PC-9 (cell line): ENCODE measurements at regions not wholly inside any gene's neighbourhood (a gene's known extent, or its start where the extent isn't known, plus 50 kb on each side); places are given as distances from the start of the nearest gene placed in this dataset.
"Not testable (repeated sequence)": the region's sequence is repeated elsewhere in the genome, so short reads cannot be mapped to it uniquely, and the experiment has no call there.

ENCODE experiments used
- BruUV-seq: library from RNA; stranded (reverse); fragments of 400-500 nt; replicated peaks from 2 replicates; lab custom pipeline; 2021; lab: Mats Ljungman, UMichigan
- CTCF ChIA-PET: fragments of 300-600 bp; sonication (Branson Sonifier 250); formaldehyde crosslinking; loops from one replicate; lab custom pipeline; 2022; ENCODE audit warnings: antibody characterized with exemption; lab: Charles Lee
- POLR2A ChIA-PET: fragments of 300-600 bp; sonication (Branson Sonifier 250); formaldehyde crosslinking; loops from one replicate; lab custom pipeline; 2022; ENCODE audit warnings: antibody characterized with exemption; ENCODE audit not compliant: unreplicated experiment; lab: Charles Lee
- DNase-seq, 2 experiments: peaks; one replicate each; pipeline versions ENCODE4 v3.0.0 to v3.0.0-alpha.2; 2015 to 2022; ENCODE audit warnings: mixed read lengths in 1 of 2
- H2AFZ ChIP-seq: fragments of 200-600 bp; sonication (generic); 2 replicates; pipeline ENCODE4 v1.8.1; 2017; ENCODE audit warnings: antibody characterized with exemption
- H3F3A ChIP-seq: fragments of 200-600 bp; sonication (generic); 2 replicates; pipeline ENCODE4 v1.8.1; 2017; ENCODE audit warnings: antibody characterized with exemption, mild to moderate bottlenecking, low read depth; ENCODE audit not compliant: insufficient read depth
- H3K27ac ChIP-seq: fragments of 200-600 bp; sonication (generic); 2 replicates; pipeline ENCODE4 v1.6.1; 2016; ENCODE audit warnings: mixed run types
- H3K27me3 ChIP-seq: fragments of 200-600 bp; sonication (generic); 2 replicates; pipeline ENCODE4 v1.6.1; 2016; ENCODE audit warnings: low read depth, mixed run types; ENCODE audit not compliant: insufficient read depth
- H3K36me3 ChIP-seq: fragments of 200-600 bp; sonication (generic); 2 replicates; pipeline ENCODE4 v1.6.1; 2016; ENCODE audit warnings: low read depth, mixed run types
- H3K4me1 ChIP-seq: fragments of 200-600 bp; sonication (generic); replicated peaks from 2 replicates; pipeline ENCODE4 v1.6.1; 2016; ENCODE audit warnings: mixed run types; ENCODE audit not compliant: insufficient read depth
- H3K4me2 ChIP-seq: fragments of 200-600 bp; sonication (generic); 2 replicates; pipeline ENCODE4 v1.6.1; 2017; ENCODE audit warnings: mixed run types
- H3K4me3 ChIP-seq: fragments of 200-600 bp; sonication (generic); 2 replicates; pipeline ENCODE4 v1.6.1; 2016; ENCODE audit warnings: mixed run types
- H3K79me2 ChIP-seq: fragments of 200-600 bp; sonication (generic); 2 replicates; pipeline ENCODE4 v1.6.1; 2017; ENCODE audit warnings: low read depth, mixed run types
- H3K9me2 ChIP-seq: fragments of 200-600 bp; sonication (generic); 2 replicates; pipeline ENCODE4 v1.8.1; 2017; ENCODE audit warnings: mild to moderate bottlenecking; ENCODE audit not compliant: insufficient read depth
- H3K9me3 ChIP-seq: fragments of 200-600 bp; sonication (generic); 2 replicates; pipeline ENCODE4 v1.8.1; 2016; ENCODE audit warnings: low read depth; ENCODE audit not compliant: insufficient read depth
- H4K20me1 ChIP-seq: fragments of 200-600 bp; sonication (generic); 2 replicates; pipeline ENCODE4 v1.8.1; 2017; ENCODE audit not compliant: insufficient read depth
- CTCF ChIP-seq: fragments of 200-600 bp; sonication (generic); conservative IDR thresholded peaks from 2 replicates; pipeline ENCODE4 v1.6.1; 2017; ENCODE audit warnings: mixed run types, antibody characterized with exemption, mild to moderate bottlenecking, moderate library complexity
- EZH2 ChIP-seq: fragments of 200-600 bp; sonication (generic); IDR thresholded peaks from 2 replicates; pipeline ENCODE4 v1.8.0; 2017; ENCODE audit warnings: antibody characterized with exemption, low read depth
- intact Hi-C: fragments of 100-400 bp; cut with micrococcal nuclease; formaldehyde crosslinking; loops from one replicate; pipeline ENCODE4 v1.10.0; 2022; ENCODE audit not compliant: unreplicated experiment

GRCh38 chr18:35856178-35856577 is 116.3 kb upstream of the RMP24 start:
- Histone ChIP-seq H3K79me2 (no peaks in the 10 kb centered on the region), H3K4me2 (no peak overlapping the region), H3K9me2 (no peaks in the 10 kb centered on the region), H3K9me3 (no peaks in the 10 kb centered on the region), H3K27ac (no peak overlapping the region), H3K4me3 (no peak overlapping the region), H3F3A (no peaks in the 10 kb centered on the region), H3K27me3 (peaks cover 12% of the 10 kb centered on the region), H3K36me3 (no peaks in the 10 kb centered on the region), H2AFZ (no peak overlapping the region), H3K4me1 (no peaks in the 10 kb centered on the region), H4K20me1 (no peaks in the 10 kb centered on the region)
- BruUV-seq: no TSS peak
- no peak for DNase-seq
- intact Hi-C loops: no loop called here
- CTCF ChIA-PET: no interaction called here
- TF ChIP-seq CTCF (no peak), EZH2 (no peak)
- POLR2A ChIA-PET: no interaction called here

- H2AFZ ChIP-seq, H3K4me1 ChIP-seq, H3K36me3 ChIP-seq, CTCF ChIA-PET, H3F3A ChIP-seq, H4K20me1 ChIP-seq, H3K9me3 ChIP-seq, H3K27ac ChIP-seq, H3K9me2 ChIP-seq, DNase-seq, POLR2A ChIA-PET, H3K79me2 ChIP-seq, H3K4me2 ChIP-seq, BruUV-seq, H3K4me3 ChIP-seq, intact Hi-C loops: not testable (repeated sequence)
- peaks cover 12% of the 10 kb centered on the region for H3K27me3 ChIP-seq
These were observed 115.8 kb upstream of the RMP24 start for GRCh38 chr18:35856721-35857120.

GRCh38 chr18:35857581-35857980 is 114.9 kb upstream of the RMP24 start:
- BruUV-seq, CTCF ChIA-PET: not testable (repeated sequence)

GRCh38 chr18:35861367-35862118 is 110.9 kb upstream of the RMP24 start:
- Histone ChIP-seq H3F3A (no peaks in the 10 kb centered on the region), H3K4me3 (no peak overlapping the region), H3K9me2 (no peaks in the 10 kb centered on the region), H3K9me3 (no peaks in the 10 kb centered on the region), H3K4me2 (no peak overlapping the region), H2AFZ (no peak overlapping the region), H3K79me2 (no peaks in the 10 kb centered on the region), H3K4me1 (no peaks in the 10 kb centered on the region), H3K36me3 (no peaks in the 10 kb centered on the region), H3K27ac (no peak overlapping the region), H3K27me3 (no peaks in the 10 kb centered on the region), H4K20me1 (no peaks in the 10 kb centered on the region)
- no peak for DNase-seq
- TF ChIP-seq EZH2 (no peak), CTCF (no peak)
- ChIA-PET CTCF (no interaction called here), POLR2A (no interaction called here)
- intact Hi-C loops: no loop called here
- no TSS peak for BruUV-seq

More at GRCh38 chr18:35857581-35857980, 114.9 kb upstream of the RMP24 start:
- POLR2A ChIA-PET: interaction anchor here (0.5 kb wide), 1 partner anchor 135 kb away, joined by 7 read pairs; no protein-coding TSS in a partner anchor
- H3K36me3 ChIP-seq, H3K4me3 ChIP-seq, intact Hi-C loops, H4K20me1 ChIP-seq, H3K27ac ChIP-seq, DNase-seq, H3K4me2 ChIP-seq, H3K9me3 ChIP-seq, H2AFZ ChIP-seq, H3F3A ChIP-seq, H3K4me1 ChIP-seq, H3K9me2 ChIP-seq, H3K79me2 ChIP-seq: not testable (repeated sequence)
- peaks cover 12% of the 10 kb centered on the region for H3K27me3 ChIP-seq
